NCI-H2107 treated with DMSO at 0.1 percent for 48 hours (cell line): ENCODE measurements at regions not wholly inside any gene's neighbourhood (a gene's known extent, or its start where the extent isn't known, plus 50 kb on each side); places are given as distances from the start of the nearest gene placed in this dataset.
"Not testable (repeated sequence)": the region's sequence is repeated elsewhere in the genome, so short reads cannot be mapped to it uniquely, and the experiment has no call there.

Experiments
- DNase-seq: peaks from one replicate; lab custom pipeline; 2025; ENCODE audit not compliant: unreplicated experiment; lab: John Stamatoyannopoulos, UW

GRCh38 chr1:182229921-182230491 lies 161.6 kb downstream of the GLUL start:
- peak; percentile 97 for DNase-seq

DNA sequence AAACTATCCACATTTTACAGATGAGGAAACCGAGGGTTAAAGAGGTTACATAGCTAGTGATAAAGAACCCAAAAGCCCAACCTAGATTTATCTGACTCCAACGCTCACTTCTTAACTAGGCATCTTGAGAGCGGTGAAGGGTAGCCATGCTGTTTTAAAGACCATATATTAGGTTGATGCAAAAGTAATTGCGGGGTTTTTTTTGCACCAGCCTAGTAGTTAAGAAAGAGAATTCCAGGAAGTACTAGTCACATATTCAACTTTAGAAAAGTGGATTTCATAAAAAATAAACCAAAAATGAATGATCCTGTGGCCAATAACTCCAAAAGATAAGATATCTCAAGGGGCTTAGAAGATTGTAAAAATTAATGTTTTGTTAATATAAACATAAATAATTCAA lies 162.1 kb downstream of the GLUL start:
- no peak for DNase-seq

DNA sequence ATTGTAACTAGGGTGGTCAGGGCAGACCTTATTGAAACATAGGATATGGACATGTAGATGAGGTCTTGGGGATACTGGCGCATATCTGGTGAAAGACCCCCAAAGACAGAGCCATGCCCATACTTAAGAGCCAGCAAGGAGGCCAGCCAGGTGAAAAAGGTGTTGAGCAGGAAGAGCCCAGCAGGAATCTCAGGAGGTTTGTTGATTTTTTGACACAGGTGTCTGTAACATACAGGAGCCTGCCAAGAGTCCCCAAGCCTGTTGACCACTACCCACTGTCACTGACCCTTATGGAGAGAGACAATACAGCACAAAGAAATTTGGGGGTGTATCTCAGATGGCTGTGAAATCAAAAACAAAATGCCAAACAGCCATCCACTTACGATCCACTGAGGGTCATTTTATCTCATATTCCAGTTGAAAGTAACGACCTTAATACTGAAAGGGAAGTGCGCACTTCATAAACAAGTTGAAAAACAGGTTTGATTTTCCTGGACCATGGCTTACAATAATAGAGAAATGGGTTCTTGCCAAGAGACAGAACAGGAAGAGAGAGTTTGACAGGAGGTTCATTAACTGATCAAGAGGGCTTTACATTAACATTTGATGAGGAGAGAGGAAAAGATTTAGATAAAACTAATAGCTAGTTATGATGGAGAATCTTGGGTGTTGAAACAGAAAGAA lies 163.6 kb downstream of the GLUL start:
- DNase-seq = no peak

DNA sequence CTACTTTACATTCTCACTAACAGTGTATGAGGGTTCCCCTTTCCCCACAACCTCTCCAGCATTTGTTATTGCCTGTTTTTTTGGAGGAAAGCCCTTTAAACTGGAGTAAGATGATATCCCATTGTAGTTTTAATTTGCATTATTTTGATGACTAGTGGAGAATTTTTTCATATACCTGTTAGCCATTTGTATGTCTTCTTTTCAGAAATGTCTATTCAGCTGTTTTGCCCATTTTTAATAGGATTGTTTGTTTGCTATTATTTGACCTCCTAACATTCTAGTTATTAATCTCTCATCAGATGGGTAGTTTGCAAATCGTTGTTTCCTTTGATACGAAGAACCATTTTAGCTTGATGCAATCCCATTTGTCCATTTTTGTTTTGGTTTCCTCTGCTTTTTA lies 165.0 kb downstream of the GLUL start:
- no peak for DNase-seq

DNA sequence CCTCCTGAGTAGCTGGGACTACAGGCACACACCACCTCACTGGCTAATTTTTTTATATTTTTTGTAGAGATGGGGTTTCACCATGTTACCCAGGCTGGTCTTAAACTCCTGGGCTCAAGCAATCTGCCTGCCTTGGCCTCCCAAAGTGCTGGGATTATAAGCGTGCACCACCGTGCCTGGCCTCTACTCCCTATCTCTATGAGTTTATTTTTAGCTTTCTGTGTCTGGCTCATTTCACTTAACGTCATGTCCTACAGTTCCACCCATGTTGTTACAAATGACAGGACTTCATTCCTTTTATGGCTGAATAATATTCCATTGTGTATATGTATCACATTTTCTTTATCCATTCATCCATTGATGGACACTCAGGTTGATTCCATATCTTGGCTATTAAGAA lies 164.2 kb upstream of the ZNF648 start:
- not testable (repeated sequence) for DNase-seq

GRCh38 chr1:182221990-182222389 lies 160.5 kb upstream of the ZNF648 start:
- not testable (repeated sequence) for DNase-seq

DNA sequence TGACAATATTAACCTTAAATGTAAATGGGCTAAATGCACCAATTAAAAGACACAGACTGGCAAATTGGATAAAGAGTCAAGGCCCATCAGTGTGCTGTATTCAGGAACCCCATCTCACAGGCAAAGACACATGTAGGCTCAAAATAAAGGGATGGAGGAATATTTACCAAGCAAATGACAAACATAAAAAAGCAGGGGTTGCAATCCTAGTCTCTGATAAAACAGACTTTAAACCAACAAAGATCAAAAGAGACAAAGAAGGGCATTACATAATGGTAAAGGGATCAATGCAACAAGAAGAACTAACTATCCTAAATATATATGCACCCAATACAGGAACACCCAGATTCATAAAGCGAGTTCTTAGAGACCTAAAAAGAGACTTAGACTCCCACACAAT lies 159.9 kb upstream of the ZNF648 start:
- not testable (repeated sequence) for DNase-seq

GRCh38 chr1:182217967-182218366 lies 156.5 kb upstream of the ZNF648 start:
- DNase-seq = no peak

GRCh38 chr1:182217071-182217470 lies 155.6 kb upstream of the ZNF648 start:
- no peak for DNase-seq

GRCh38 chr1:182215764-182216163 lies 154.3 kb upstream of the ZNF648 start:
- DNase-seq = no peak

GRCh38 chr1:182213163-182213562 lies 151.7 kb upstream of the ZNF648 start:
- no peak for DNase-seq

DNA sequence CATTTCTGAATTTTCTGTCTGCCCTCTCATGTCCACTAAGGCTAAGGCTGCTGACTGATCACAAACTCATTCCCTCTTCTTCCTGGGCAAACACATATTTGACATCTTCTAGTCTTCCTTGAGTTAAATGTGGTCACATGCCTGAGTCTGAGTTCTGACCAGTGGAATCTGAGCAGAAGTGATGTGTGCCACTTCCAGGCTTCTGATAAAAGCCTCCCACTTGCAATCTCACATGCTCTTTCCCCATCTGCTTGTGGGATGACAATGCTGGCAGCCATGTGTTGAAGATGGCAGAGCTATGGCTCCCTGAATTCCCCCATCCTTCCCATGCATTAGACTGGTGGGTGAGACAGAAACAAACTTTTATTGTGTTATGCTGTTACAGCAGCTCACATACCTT lies 149.9 kb upstream of the ZNF648 start:
- no peak for DNase-seq

DNA sequence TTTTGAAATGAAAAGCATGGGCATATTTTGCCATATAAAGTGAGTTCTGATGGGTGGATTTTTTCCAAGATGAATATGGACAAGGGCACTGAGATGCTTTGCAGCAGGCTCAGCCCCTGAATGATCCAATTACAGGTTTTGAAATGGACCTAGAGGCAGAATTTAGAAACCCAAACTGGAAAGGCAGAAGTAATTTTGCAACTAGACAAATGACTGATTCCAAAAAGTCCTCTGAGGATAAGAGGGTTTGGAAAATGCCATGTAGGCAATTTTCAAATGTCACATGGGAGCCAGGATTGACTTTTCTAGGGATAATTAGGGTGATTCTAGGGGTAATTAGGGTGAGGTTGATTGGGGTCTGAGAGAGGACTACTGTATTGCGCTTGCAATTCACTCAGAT lies 148.9 kb upstream of the ZNF648 start:
- DNase-seq = no peak

DNA sequence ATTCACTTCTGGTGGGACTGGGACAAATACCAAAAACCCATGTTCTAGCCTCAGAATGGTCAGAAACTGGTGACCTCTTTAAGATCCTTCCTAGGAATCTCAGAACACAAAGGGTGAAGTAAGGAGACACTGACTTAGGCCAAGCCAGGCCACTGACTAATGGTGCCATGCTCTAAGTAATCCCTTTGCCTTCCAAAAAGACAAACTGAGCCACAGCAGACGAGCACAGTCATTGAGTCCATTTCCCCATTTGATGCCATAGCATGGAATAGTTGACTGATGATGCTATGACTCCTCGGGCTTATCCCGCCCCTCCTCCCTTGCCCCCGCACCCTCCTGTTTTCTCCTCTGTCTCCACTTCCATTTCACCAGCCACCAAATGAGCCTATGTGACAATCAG lies 145.8 kb upstream of the ZNF648 start:
- DNase-seq = no peak

GRCh38 chr1:182206626-182207239 lies 145.2 kb upstream of the ZNF648 start:
- no peak for DNase-seq

GRCh38 chr1:182205351-182206022 lies 144.0 kb upstream of the ZNF648 start:
- DNase-seq = no peak

GRCh38 chr1:182203191-182203875 lies 141.8 kb upstream of the ZNF648 start:
- DNase-seq = no peak

- not testable (repeated sequence) for DNase-seq
Observed at GRCh38 chr1:182201490-182201889, 140.0 kb upstream of the ZNF648 start.

DNA sequence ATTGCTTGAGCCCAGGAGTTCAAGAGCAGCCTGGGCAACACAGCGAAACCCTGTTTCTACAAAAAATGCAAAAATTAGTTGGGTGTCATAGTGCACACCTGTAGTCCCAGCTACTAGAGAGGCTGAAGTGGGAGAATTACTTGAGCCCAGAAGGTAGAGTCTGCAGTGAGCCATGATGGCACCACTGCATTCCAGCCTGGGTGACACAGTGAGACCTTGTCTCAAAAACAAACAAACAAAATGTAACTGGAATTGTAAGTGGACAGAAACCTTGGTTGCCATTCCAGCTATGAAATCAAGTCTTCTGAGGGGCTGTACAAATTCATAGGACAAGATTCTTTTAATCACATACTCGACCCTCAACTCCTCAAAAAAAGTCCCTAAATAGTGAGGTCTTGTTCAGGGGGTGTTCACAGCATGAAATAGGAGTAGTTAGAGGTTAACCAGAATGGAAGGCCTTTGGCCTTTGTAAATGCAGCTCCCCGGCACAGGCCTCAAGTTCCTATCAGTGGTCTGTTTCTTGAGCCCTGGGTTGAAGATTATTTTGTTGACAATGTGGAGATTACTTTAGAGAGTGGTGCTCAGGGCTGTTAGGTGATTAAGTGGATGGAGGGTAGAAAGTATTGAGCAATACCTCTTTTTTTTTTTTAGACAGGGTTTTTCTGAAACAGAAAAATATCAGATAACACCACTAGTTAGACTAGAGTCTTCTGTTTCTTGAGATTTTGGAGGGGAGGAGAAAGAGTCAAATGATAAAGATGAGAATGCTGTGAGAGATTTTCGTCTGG lies 138.7 kb upstream of the ZNF648 start:
- no peak for DNase-seq

DNA sequence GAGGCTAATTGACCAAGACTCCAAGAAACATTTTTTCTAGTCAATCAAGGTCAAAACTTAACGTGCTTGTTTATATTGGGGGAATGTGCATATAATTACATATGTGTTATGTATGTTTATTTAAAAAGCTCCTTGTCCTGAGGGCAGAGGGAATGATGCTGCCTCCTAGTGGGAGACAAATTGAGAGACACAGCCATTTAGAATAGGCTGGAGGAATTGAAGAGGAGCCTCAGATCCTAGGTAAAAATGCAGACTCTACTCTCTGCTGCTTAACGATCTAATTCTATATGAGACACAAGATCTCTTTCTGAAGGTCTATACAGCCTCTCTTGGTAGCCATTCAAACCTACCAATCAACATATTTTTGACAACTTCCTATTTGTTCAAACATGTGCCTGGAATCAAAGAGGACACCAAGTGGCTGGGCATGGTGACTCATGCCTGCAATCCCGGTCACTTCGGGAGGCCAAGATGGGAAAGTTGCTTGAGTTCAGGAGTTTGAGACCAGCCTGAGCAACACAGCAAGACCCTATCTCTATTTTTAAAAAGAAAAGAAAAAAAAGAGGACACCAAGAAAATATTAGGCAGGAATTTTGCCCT lies 136.6 kb upstream of the ZNF648 start:
- DNase-seq = no peak
